Suprapubic skin (tissue), 4 donors: ENCODE measurements at regions not wholly inside any gene's neighbourhood (a gene's known extent, or its start where the extent isn't known, plus 50 kb on each side); places are given as distances from the start of the nearest gene placed in this dataset.

Experiments used
- EP300 ChIP-seq: sonication (generic); formaldehyde crosslinking; IDR thresholded peaks from one replicate; pipeline ENCODE4 v1.6.1; 2017; ENCODE audit warnings: antibody characterized with exemption
- POLR2A ChIP-seq, 2 donors: fragments of 450-650 bp; IDR thresholded peaks; one replicate each; pipeline ENCODE4 v1.6.1; 2017; ENCODE audit warnings: antibody characterized with exemption in 2 of 2, mild to moderate bottlenecking in 2 of 2, moderate library complexity in 2 of 2
- POLR2AphosphoS5 ChIP-seq, 3 donors: sonication (generic); formaldehyde crosslinking; IDR thresholded peaks; one replicate each; pipeline ENCODE4 v1.6.1; 2017; ENCODE audit warnings: antibody characterized with exemption in 3 of 3
- TF ChIP-seq, protein P1 (sequence below), 2 donors: fragments of 200-600 bp in 1 of 2; fragments of 450-650 bp in 1 of 2; sonication (generic) in 1 of 2; IDR thresholded peaks; one replicate each; pipeline ENCODE4 v1.5.1; 2016 to 2019; ENCODE audit warnings: antibody characterized with exemption in 2 of 2, mild to moderate bottlenecking in 1 of 2, moderate library complexity in 1 of 2

DNA sequence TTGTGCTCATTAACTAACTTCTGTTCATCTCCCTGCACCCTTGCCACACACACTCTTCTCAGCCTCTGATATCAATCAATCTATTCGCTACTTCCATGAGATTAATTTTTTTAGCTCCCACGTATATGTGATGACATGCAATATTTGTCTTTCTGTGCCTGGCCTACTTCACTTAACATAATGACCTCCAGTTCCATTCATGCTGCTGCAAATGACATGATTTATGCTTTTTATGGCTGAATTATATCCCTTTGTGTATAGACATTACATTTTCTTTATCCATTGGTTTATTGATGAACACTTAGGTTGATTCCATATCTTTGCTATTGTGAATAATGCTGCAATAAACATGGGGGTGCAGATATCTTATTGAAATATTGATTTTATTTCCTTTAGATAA lies 50.8 kb upstream of the SPTLC3 start:
- TF ChIP-seq POLR2AphosphoS5 (IDR thresholded peaks at IDR 0.05) (no peak), EP300 (no peak), POLR2A (IDR thresholded peaks at IDR 0.05) (no peak)
- TF ChIP-seq, protein P1, sequence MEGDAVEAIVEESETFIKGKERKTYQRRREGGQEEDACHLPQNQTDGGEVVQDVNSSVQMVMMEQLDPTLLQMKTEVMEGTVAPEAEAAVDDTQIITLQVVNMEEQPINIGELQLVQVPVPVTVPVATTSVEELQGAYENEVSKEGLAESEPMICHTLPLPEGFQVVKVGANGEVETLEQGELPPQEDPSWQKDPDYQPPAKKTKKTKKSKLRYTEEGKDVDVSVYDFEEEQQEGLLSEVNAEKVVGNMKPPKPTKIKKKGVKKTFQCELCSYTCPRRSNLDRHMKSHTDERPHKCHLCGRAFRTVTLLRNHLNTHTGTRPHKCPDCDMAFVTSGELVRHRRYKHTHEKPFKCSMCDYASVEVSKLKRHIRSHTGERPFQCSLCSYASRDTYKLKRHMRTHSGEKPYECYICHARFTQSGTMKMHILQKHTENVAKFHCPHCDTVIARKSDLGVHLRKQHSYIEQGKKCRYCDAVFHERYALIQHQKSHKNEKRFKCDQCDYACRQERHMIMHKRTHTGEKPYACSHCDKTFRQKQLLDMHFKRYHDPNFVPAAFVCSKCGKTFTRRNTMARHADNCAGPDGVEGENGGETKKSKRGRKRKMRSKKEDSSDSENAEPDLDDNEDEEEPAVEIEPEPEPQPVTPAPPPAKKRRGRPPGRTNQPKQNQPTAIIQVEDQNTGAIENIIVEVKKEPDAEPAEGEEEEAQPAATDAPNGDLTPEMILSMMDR (IDR thresholded peaks at IDR 0.05): no peak
